Aorta (tissue), 5 donors: ENCODE measurements at regions not wholly inside any gene's neighbourhood (a gene's known extent, or its start where the extent isn't known, plus 50 kb on each side); places are given as distances from the start of the nearest gene placed in this dataset.
"Not testable (repeated sequence)": the region's sequence is repeated elsewhere in the genome, so short reads cannot be mapped to it uniquely, and the experiment has no call there.

Source experiments
- ATAC-seq: fragments of 200-7000 bp; cut with Tn5 transposase; one replicate; pipeline ENCODE4 v1.9.1; 2022; ENCODE audit warnings: moderate library complexity; ENCODE audit not compliant: low FRiP score
- DNase-seq, 2 donors: peaks; one replicate each; pipeline ENCODE4 v3.0.0-alpha.2; 2020
- H3K27ac ChIP-seq, 2 donors: one replicate each; pipeline ENCODE4 v1.5.1; 2013; ENCODE audit warnings: low read length in 2 of 2, mild to moderate bottlenecking in 2 of 2, moderate library complexity in 2 of 2, control low read depth in 1 of 2, inconsistent platforms in 1 of 2, low read depth in 1 of 2
- H3K27me3 ChIP-seq, 2 donors: one replicate each; pipeline ENCODE4 v1.6.1; 2013; ENCODE audit warnings: control low read depth in 1 of 2, low read length in 1 of 2, mild to moderate bottlenecking in 1 of 2, moderate library complexity in 1 of 2; ENCODE audit not compliant: insufficient read depth in 2 of 2, control insufficient read depth in 1 of 2
- H3K36me3 ChIP-seq, 2 donors: one replicate each; pipeline ENCODE4 v1.6.1; 2013; ENCODE audit warnings: control low read depth in 1 of 2, low read length in 1 of 2, mild to moderate bottlenecking in 1 of 2; ENCODE audit not compliant: insufficient read depth in 2 of 2, control insufficient read depth in 1 of 2
- H3K4me1 ChIP-seq, 2 donors: one replicate each; pipeline ENCODE4 v1.6.1; 2013; ENCODE audit warnings: low read length in 2 of 2, control low read depth in 1 of 2, mild to moderate bottlenecking in 1 of 2, moderate library complexity in 1 of 2; ENCODE audit not compliant: insufficient read depth in 2 of 2, control insufficient read depth in 1 of 2
- H3K4me3 ChIP-seq, 2 donors: one replicate each; pipeline ENCODE4 v1.5.1; 2013; ENCODE audit warnings: low read length in 2 of 2, control low read depth in 1 of 2, mild to moderate bottlenecking in 1 of 2
- H3K9me3 ChIP-seq: one replicate; pipeline ENCODE4 v1.6.1; 2013; ENCODE audit warnings: mild to moderate bottlenecking, low read length; ENCODE audit not compliant: control insufficient read depth
- WGBS, 2 donors: extraction: QIAGEN DNeasy Blood & Tissue Kit; methylation state at CpG; one replicate each; pipeline ENCODE4 v1.1.7; 2013; 5-methylcytosine and 5-hydroxymethylcytosine counted together
- intact Hi-C, 2 donors: fragments of 100-400 bp; cut with DNase I; formaldehyde crosslinking; loops; one replicate each; pipeline versions ENCODE4 v1.14.2 to v1.15.0; 2022
- donor health status: healthy with polysubstance abuse.
- donor health status: Bipolar disorder and iron deficiency.
- donor health status: DM: no; HTN: no; CAD: no.
- donor health status: DM: no; HTN: no; CAD: no.
- donor health status: DM: yes; HTN: yes; CAD: no.

GRCh38 chr6:109912118-109912517, 66.0 kb upstream of the GPR6 start:
- H3K4me3 ChIP-seq: no peak overlapping the region
- no peaks in the 10 kb centered on the region for H3K9me3 ChIP-seq
- WGBS, 2 donors: 34 to 42% methylated on average over 3 of the region's 3 CpGs
- H3K27ac ChIP-seq: no peak overlapping the region
- DNase-seq (no peak), ATAC-seq (no peak)
- intact Hi-C loops: no loop called here
- no peaks in the 10 kb centered on the region for H3K36me3 ChIP-seq
- no peaks in the 10 kb centered on the region for H3K4me1 ChIP-seq
- H3K27me3 ChIP-seq: no peaks in the 10 kb centered on the region

GRCh38 chr6:109912952-109913351, 65.2 kb upstream of the GPR6 start:
- Histone ChIP-seq H3K9me3 (no peaks in the 10 kb centered on the region), H3K27me3 (no peaks in the 10 kb centered on the region), H3K27ac (no peak overlapping the region), H3K36me3 (no peaks in the 10 kb centered on the region), H3K4me1 (no peaks in the 10 kb centered on the region), H3K4me3 (no peak overlapping the region)
- 86 to 87% methylated on average over 3 of the region's 3 CpGs for WGBS, 2 donors
- intact Hi-C loops: no loop called here
- no peak for DNase-seq
- no peak for ATAC-seq

GRCh38 chr6:109915748-109916147, 62.4 kb upstream of the GPR6 start:
- H3K27me3 ChIP-seq, ATAC-seq, intact Hi-C loops, H3K9me3 ChIP-seq, DNase-seq, H3K36me3 ChIP-seq, H3K4me1 ChIP-seq, H3K4me3 ChIP-seq, H3K27ac ChIP-seq: not testable (repeated sequence)
- WGBS, 2 donors: 91 to 100% methylated on average over 1 of the region's 1 CpG

- H3K27ac ChIP-seq: no peak overlapping the region
- no peak overlapping the region for H3K4me3 ChIP-seq
- H3K27me3 ChIP-seq: no peaks in the 10 kb centered on the region
- no peaks in the 10 kb centered on the region for H3K36me3 ChIP-seq
- peaks cover 2% of the 10 kb centered on the region for H3K9me3 ChIP-seq
- DNase-seq: no peak
- intact Hi-C loops: no loop called here
- 71 to 94% methylated on average over 4 of the region's 4 CpGs for WGBS, 2 donors
- no peak for ATAC-seq
- no peaks in the 10 kb centered on the region for H3K4me1 ChIP-seq
Measured at GRCh38 chr6:109916759-109917158, 61.4 kb upstream of the GPR6 start.

- H3K36me3 ChIP-seq: no peaks in the 10 kb centered on the region
- no peaks in the 10 kb centered on the region for H3K4me1 ChIP-seq
- WGBS, 2 donors: 78 to 84% methylated on average over 3 of the region's 3 CpGs
- DNase-seq (no peak), ATAC-seq (no peak)
- no peak overlapping the region for H3K4me3 ChIP-seq
- H3K27me3 ChIP-seq: no peaks in the 10 kb centered on the region
- H3K27ac ChIP-seq: no peak overlapping the region
- H3K9me3 ChIP-seq: peaks cover 2% of the 10 kb centered on the region
- intact Hi-C loops: no loop called here
Measured at GRCh38 chr6:109918227-109918626, 59.9 kb upstream of the GPR6 start.

GRCh38 chr6:109920911-109921310, 57.2 kb upstream of the GPR6 start:
- Histone ChIP-seq H3K9me3 (peaks cover 2% of the 10 kb centered on the region), H3K27ac (no peak overlapping the region), H3K4me3 (no peak overlapping the region), H3K36me3 (no peaks in the 10 kb centered on the region), H3K27me3 (no peaks in the 10 kb centered on the region), H3K4me1 (no peaks in the 10 kb centered on the region)
- intact Hi-C loops: no loop called here
- DNase-seq: no peak
- no peak for ATAC-seq
- 89 to 90% methylated on average over 10 of the region's 10 CpGs for WGBS, 2 donors

- H3K36me3 ChIP-seq: no peaks in the 10 kb centered on the region
- H3K4me1 ChIP-seq: no peaks in the 10 kb centered on the region
- no peak overlapping the region for H3K27ac ChIP-seq
- DNase-seq (no peak), ATAC-seq (no peak)
- intact Hi-C loops: no loop called here
- H3K27me3 ChIP-seq: no peaks in the 10 kb centered on the region
- 48 to 54% methylated on average over 4 of the region's 4 CpGs for WGBS, 2 donors
- peaks cover 2% of the 10 kb centered on the region for H3K9me3 ChIP-seq
- no peak overlapping the region for H3K4me3 ChIP-seq
Measured at GRCh38 chr6:109922851-109923250, 55.3 kb upstream of the GPR6 start.

- DNase-seq: no peak
- Histone ChIP-seq H3K9me3 (no peaks in the 10 kb centered on the region), H3K4me1 (no peaks in the 10 kb centered on the region), H3K36me3 (no peaks in the 10 kb centered on the region), H3K4me3 (no peak overlapping the region), H3K27me3 (no peaks in the 10 kb centered on the region), H3K27ac (no peak overlapping the region)
- 44 to 47% methylated on average over 3 of the region's 3 CpGs for WGBS, 2 donors
- intact Hi-C loops: no loop called here
- ATAC-seq: no peak
Measured at GRCh38 chr6:109925075-109925474, 53.0 kb upstream of the GPR6 start.

- no peaks in the 10 kb centered on the region for H3K4me1 ChIP-seq
- no peaks in the 10 kb centered on the region for H3K36me3 ChIP-seq
- intact Hi-C loops: no loop called here
- H3K27ac ChIP-seq: no peak overlapping the region
- no peaks in the 10 kb centered on the region for H3K27me3 ChIP-seq
- DNase-seq (no peak), ATAC-seq (no peak)
- 41 to 68% methylated on average over 1 of the region's 1 CpG for WGBS, 2 donors
- no peak overlapping the region for H3K4me3 ChIP-seq
- no peaks in the 10 kb centered on the region for H3K9me3 ChIP-seq
Measured at GRCh38 chr6:109927052-109927451, 51.1 kb upstream of the GPR6 start.
